NCI-H2171 treated with DMSO at 0.1 percent for 48 hours (cell line): ENCODE measurements at regions not wholly inside any gene's neighbourhood (a gene's known extent, or its start where the extent isn't known, plus 50 kb on each side); places are given as distances from the start of the nearest gene placed in this dataset.
"Not testable (repeated sequence)": the region's sequence is repeated elsewhere in the genome, so short reads cannot be mapped to it uniquely, and the experiment has no call there.

Source experiments
- DNase-seq: peaks from one replicate; lab custom pipeline; 2025; lab: John Stamatoyannopoulos, UW

GRCh38 chr6:165846123-165846966 lies 183.3 kb upstream of the PDE10A start:
- no peak for DNase-seq

DNA sequence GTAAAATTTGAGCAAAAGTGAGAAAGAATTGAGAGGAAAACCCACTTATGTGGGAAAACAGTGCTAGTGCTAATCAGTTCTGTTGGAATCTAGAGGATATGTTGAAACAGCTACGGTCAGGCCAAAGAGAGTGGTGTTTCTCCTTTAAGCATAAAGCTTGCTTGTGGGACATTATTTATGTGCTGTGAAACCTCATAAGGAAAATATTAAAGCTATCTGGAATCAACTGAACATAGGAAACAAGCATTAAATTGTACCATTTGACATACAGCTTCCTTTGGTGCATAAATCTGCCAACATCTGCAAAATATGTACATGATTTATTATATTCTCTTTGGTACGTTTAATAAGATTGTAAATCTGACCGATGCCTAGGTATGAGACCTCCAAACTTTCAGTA lies 182.5 kb upstream of the PDE10A start:
- DNase-seq = no peak

- DNase-seq = no peak
Observed at GRCh38 chr6:165844801-165845364, 181.8 kb upstream of the PDE10A start.

DNA sequence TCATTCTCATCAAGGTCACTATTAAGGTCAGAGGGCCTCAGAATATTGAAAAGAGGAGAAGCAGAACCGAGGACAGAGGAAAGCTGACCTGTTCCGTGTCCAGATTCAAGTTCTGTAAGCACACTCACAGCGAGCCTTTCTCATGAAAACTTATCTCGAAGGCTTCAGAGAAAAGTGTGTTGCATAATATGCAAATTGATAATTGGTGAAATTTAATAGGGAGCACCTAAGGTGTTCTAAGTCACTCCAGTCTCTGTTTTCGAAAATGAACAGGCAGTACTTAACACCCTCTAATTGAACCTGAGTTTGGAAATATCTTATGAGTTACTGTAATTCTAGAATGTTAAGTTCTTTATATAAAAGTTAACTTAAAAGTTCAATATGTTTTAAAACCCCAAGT lies 181.2 kb upstream of the PDE10A start:
- no peak for DNase-seq

GRCh38 chr6:165843568-165844113 lies 180.6 kb upstream of the PDE10A start:
- DNase-seq = no peak

- no peak for DNase-seq
Observed at GRCh38 chr6:165843121-165843520, 180.1 kb upstream of the PDE10A start.

GRCh38 chr6:165842281-165842936 lies 179.4 kb upstream of the PDE10A start:
- no peak for DNase-seq

GRCh38 chr6:165841153-165841558 lies 178.1 kb upstream of the PDE10A start:
- no peak for DNase-seq

GRCh38 chr6:165837948-165838745 lies 175.1 kb upstream of the PDE10A start:
- DNase-seq = no peak

- not testable (repeated sequence) for DNase-seq
Observed at GRCh38 chr6:165836648-165837047, 173.6 kb upstream of the PDE10A start.

DNA sequence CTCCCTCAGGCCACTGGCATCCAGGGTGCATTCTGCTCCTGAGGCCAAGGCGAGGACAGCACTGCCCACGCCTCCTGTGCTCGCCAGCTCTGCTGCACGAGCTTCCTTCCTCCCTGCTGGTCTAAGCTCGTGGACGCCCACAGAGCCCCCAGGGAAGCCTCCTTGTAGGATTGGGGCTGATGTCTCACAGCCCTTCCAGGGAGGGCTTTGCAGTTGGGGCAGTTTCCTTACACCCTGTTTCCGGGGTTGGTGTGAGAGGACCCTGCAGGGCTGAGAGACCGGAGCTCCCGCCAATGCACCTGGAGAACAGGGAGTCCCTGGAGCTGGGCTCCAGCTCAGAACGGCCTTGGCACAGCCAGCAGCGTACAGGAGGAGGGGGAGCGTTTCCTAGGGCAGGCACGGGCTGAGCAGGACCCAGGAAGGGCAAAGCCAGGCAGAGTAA lies 172.4 kb upstream of the PDE10A start:
- no peak for DNase-seq

DNA sequence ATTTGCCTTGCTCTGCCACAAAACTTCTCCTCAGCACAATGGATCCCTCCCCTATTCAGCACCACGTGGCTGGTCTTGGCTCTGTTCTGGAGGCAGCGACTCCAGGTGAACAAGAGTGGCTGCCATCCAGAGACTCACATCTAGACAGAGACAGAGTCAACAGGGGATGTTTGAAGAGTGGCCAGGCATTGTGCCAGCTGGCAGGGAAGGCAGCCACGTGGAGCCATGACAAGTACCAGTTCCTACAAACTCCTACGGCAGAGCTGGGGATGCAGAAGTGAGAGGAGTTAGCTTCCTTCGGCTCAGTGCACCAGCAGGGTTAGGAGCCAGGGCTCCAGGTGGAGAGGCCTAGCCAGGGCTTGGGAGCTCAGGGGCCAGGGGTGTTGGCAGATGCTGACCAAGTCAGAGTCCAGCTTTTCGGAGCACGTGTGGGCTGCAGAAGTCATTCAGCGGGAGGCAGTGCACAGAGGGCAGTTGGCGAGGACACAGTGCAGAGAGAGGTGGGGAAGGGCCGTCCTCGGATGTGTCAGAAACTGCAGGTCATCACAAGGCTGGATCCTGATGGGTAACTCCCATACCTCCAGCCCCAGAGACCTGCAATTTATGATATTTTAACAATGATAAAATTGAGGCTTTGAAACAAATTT lies 171.7 kb upstream of the PDE10A start:
- peak; percentile 16 for DNase-seq

DNA sequence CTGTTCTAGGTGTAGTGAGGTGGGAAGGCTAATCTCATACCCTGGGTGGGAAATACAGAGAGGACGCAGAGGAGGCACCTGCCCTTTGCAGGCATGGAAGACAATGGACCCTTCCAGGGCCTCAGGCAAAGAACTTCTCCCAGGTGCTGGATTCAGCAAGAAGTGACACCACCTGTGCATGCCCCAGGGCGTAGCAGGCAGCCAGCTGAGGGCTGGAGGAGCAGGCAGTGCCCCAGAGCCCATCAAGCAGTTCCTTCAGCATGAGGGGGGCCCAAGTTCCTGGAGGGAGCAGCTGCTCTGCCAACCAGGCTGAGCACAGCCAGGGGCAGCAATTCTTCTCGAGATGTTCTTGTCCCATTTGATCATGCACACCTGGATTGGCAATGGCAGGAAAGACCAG lies 170.3 kb upstream of the PDE10A start:
- DNase-seq = no peak

- no peak for DNase-seq
Observed at GRCh38 chr6:165831812-165832510, 168.9 kb upstream of the PDE10A start.

DNA sequence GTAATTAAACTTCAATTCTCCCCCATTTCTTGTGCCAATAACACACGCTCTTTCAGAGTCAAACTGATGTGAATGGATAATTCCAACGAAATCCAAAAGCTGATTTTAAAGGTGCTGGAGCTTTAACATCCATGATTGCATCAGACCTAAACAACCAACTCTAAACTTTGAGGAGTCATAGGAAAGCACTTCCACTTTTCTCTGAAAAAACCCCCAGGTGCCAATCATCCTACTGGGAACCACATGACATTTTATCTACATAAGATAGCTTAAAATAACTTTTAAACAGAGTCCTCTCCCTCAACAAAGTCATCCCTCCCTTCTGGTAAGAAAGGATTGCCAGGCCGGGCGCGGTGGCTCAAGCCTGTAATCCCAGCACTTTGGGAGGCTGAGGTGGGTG lies 167.7 kb upstream of the PDE10A start:
- DNase-seq = no peak

DNA sequence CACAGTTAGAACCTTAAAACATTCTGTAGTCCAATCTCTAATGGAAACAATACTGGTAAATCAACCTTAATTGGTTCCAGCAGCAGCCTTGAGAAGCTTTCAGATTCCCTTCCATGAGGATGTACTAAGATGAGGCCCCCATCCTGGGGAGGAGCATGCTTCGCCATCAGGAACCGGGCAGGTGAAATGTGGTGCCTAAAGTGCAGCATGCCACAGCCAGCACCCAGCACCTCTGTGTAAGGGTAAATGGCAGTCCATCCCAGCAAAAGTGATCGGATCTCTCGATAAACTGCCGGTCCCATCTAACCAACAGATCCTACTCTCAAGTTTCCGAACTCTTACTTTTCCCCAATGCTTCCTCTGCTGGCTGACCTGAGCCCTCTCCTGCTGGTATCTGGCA lies 166.3 kb upstream of the PDE10A start:
- DNase-seq = no peak

GRCh38 chr6:165827190-165827518 lies 164.1 kb upstream of the PDE10A start:
- no peak for DNase-seq

DNA sequence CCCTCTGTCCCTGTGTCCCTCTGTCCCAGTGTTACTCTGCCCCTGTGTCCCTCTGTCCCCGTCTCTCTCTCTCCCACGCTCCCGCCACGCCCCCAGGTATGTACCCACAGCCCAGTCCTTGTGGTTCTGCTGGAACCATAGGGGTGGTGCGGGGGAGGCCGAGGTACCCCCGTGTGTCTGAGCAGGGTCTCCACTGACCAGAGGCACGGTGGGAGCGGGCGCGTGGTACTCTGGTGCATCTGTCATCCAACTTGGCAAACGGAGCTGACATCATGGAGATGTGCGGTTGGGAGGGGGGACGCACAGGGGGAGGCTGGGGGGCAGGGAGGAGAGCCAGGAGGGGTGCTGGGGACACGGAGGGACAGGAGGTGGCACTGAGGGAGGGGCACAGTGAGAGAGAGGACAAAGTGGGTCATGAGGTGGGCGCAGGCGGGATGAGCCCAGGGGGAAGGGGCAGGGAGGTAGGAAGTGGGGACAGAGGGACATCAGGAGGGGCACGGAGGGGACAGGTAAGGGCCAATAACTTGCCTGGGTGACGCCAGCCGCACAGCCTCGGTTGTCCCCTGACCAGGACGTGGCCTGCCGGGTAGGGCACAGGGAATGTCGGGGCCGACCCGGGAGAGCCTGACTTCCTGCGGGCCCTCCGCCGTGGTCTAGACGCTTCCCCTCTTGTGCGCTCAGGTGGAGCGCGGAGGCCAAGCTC lies 163.6 kb upstream of the PDE10A start:
- no peak for DNase-seq

- DNase-seq = no peak
Observed at GRCh38 chr6:165825256-165825815, 162.3 kb upstream of the PDE10A start.
